ENCODE measurements at regions not wholly inside any gene's neighbourhood (a gene's known extent, or its start where the extent isn't known, plus 50 kb on each side); places are given as distances from the start of the nearest gene placed in this dataset.

- Histone ChIP-seq H3K9me3 (ENCODE audit: low read depth) (no peaks in the 10 kb centered on the region), H3K27ac (no peak overlapping the region), H3K4me3 (no peak overlapping the region), H4K20me1 (ENCODE audit: low read depth) (no peaks in the 10 kb centered on the region), H3K4me1 (no peaks in the 10 kb centered on the region), H3K4me2 (no peak overlapping the region), H3K9ac (no peak overlapping the region), H3F3A (ENCODE audit: low read depth) (no peaks in the 10 kb centered on the region), H2AFZ (replicated peaks) (no peak overlapping the region), H3K79me2 (ENCODE audit: low read depth) (no peaks in the 10 kb centered on the region), H3K27me3 (no peaks in the 10 kb centered on the region), H3K36me3 (no peaks in the 10 kb centered on the region)
- Mint-ChIP-seq H3K27ac (no peak overlapping the region), H3K4me3 (no peak overlapping the region), H3K27me3 (ENCODE audit: insufficient read depth, low read depth) (peaks cover 6% of the 10 kb centered on the region), H3K4me1 (no peaks in the 10 kb centered on the region), H3K9me3 (no peaks in the 10 kb centered on the region), H3K36me3 (no peaks in the 10 kb centered on the region)
- DNase-seq (ENCODE audit: low spot score) = no peak
- TF ChIP-seq EZH2 (IDR thresholded peaks at IDR 0.05) = no peak
- TF ChIP-seq CTCF (IDR thresholded peaks at IDR 0.05) = no peak
- TF ChIP-seq EZH2phosphoT487 (IDR thresholded peaks at IDR 0.05) = no peak
Measured at GRCh38 chr1:242839101-242839500, 314.6 kb upstream of the PLD5 start.

- H3K4me3 ChIP-seq = no peak overlapping the region
- H3K27me3 ChIP-seq = no peaks in the 10 kb centered on the region
- TF ChIP-seq CTCF (IDR thresholded peaks at IDR 0.05) (no peak), EZH2phosphoT487 (IDR thresholded peaks at IDR 0.05) (no peak), EZH2 (IDR thresholded peaks at IDR 0.05) (no peak)
- no peaks in the 10 kb centered on the region for H3K4me1 ChIP-seq
- H3K4me3 Mint-ChIP-seq = no peak overlapping the region
- H3K4me1 Mint-ChIP-seq = no peaks in the 10 kb centered on the region
- peaks cover 6% of the 10 kb centered on the region for H3K27me3 Mint-ChIP-seq (ENCODE audit: insufficient read depth, low read depth)
- H3K79me2 ChIP-seq (ENCODE audit: low read depth) = no peaks in the 10 kb centered on the region
- no peaks in the 10 kb centered on the region for H3F3A ChIP-seq (ENCODE audit: low read depth)
- no peaks in the 10 kb centered on the region for H3K9me3 ChIP-seq (ENCODE audit: low read depth)
- no peak overlapping the region for H3K27ac Mint-ChIP-seq
- H3K36me3 ChIP-seq = no peaks in the 10 kb centered on the region
- H2AFZ ChIP-seq (replicated peaks) = no peak overlapping the region
- no peak overlapping the region for H3K4me2 ChIP-seq
- H3K36me3 Mint-ChIP-seq = no peaks in the 10 kb centered on the region
- no peaks in the 10 kb centered on the region for H3K9me3 Mint-ChIP-seq
- H4K20me1 ChIP-seq (ENCODE audit: low read depth) = no peaks in the 10 kb centered on the region
- no peak overlapping the region for H3K27ac ChIP-seq
- DNase-seq (ENCODE audit: low spot score) = no peak
- no peak overlapping the region for H3K9ac ChIP-seq
Measured at GRCh38 chr1:242836423-242836822, 311.9 kb upstream of the PLD5 start.

- H3K4me3 Mint-ChIP-seq = no peak overlapping the region
- DNase-seq (ENCODE audit: low spot score) = peak; percentile 74
- TF ChIP-seq CTCF (IDR thresholded peaks at IDR 0.05) = no peak
- TF ChIP-seq EZH2phosphoT487 (IDR thresholded peaks at IDR 0.05) = no peak
- TF ChIP-seq EZH2 (IDR thresholded peaks at IDR 0.05) = no peak
- H3F3A ChIP-seq (ENCODE audit: low read depth) = peaks cover 4% of the 10 kb centered on the region
- H3K27me3 Mint-ChIP-seq (ENCODE audit: insufficient read depth, low read depth) = peaks cover 8% of the 10 kb centered on the region
- H4K20me1 ChIP-seq (ENCODE audit: low read depth) = peaks cover 3% of the 10 kb centered on the region
- peak overlapping the region; percentile 57 for H3K27ac Mint-ChIP-seq
- no peak overlapping the region for H3K9ac ChIP-seq
- H3K79me2 ChIP-seq (ENCODE audit: low read depth) = no peaks in the 10 kb centered on the region
- no peaks in the 10 kb centered on the region for H3K36me3 ChIP-seq
- H2AFZ ChIP-seq (replicated peaks) = no peak overlapping the region
- peaks cover 52% of the 10 kb centered on the region for H3K4me1 Mint-ChIP-seq
- H3K9me3 Mint-ChIP-seq = peaks cover 3% of the 10 kb centered on the region
- H3K36me3 Mint-ChIP-seq = no peaks in the 10 kb centered on the region
- peak overlapping the region; percentile 42 for H3K4me2 ChIP-seq
- no peak overlapping the region for H3K27ac ChIP-seq
- no peaks in the 10 kb centered on the region for H3K27me3 ChIP-seq
- H3K4me1 ChIP-seq = peaks cover 17% of the 10 kb centered on the region
- H3K4me3 ChIP-seq = no peak overlapping the region
- H3K9me3 ChIP-seq (ENCODE audit: low read depth) = no peaks in the 10 kb centered on the region
Measured at GRCh38 chr1:242828828-242829227, 304.3 kb upstream of the PLD5 start.
